Breast epithelium (tissue), 3 donors: ENCODE measurements at regions not wholly inside any gene's neighbourhood (a gene's known extent, or its start where the extent isn't known, plus 50 kb on each side); places are given as distances from the start of the nearest gene placed in this dataset.

ENCODE experiments used
- POLR2A ChIP-seq: fragments of 450-650 bp; IDR thresholded peaks from one replicate; pipeline ENCODE4 v1.6.1; 2016; ENCODE audit warnings: antibody characterized with exemption, mild to moderate bottlenecking, moderate library complexity
- TF ChIP-seq, protein P1 (sequence below), 3 donors: fragments of 450-650 bp; IDR thresholded peaks; one replicate each; pipeline ENCODE4 v1.5.1; 2016 to 2017; ENCODE audit warnings: antibody characterized with exemption in 3 of 3, mild to moderate bottlenecking in 3 of 3, moderate library complexity in 3 of 3

DNA sequence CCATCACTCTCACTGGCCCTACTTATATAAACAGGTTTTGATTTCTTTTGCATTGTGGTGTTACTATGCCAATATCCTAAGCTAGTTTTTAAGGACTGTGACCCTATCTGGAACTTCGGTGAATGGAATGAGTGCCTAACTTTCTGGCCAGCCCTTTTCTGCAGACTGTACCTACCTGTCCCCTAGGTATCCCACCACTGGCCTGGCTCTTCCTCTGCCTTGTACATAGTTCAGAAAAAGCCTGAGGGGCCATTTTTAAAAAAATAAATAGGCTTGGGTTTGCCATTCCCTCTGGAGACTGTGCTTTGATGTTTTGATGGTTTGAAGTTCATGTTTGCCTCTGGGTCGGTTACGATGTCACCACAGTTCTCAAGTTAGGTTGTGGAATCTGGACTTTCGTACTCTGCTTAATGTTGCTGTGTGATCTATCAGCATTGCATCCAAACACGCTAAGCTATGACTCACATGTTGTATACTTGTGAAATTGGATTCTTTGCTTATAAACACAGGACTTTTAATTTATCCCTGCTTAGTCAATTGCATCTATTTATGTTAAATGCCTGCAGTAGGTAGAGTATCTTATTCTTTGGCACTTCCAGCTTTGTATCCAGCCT, 182.0 kb downstream of the ANKRD50 start:
- TF ChIP-seq, protein P1, sequence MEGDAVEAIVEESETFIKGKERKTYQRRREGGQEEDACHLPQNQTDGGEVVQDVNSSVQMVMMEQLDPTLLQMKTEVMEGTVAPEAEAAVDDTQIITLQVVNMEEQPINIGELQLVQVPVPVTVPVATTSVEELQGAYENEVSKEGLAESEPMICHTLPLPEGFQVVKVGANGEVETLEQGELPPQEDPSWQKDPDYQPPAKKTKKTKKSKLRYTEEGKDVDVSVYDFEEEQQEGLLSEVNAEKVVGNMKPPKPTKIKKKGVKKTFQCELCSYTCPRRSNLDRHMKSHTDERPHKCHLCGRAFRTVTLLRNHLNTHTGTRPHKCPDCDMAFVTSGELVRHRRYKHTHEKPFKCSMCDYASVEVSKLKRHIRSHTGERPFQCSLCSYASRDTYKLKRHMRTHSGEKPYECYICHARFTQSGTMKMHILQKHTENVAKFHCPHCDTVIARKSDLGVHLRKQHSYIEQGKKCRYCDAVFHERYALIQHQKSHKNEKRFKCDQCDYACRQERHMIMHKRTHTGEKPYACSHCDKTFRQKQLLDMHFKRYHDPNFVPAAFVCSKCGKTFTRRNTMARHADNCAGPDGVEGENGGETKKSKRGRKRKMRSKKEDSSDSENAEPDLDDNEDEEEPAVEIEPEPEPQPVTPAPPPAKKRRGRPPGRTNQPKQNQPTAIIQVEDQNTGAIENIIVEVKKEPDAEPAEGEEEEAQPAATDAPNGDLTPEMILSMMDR (IDR thresholded peaks at IDR 0.05), result no peak
- no peak for TF ChIP-seq POLR2A
